ENCODE measurements at regions not wholly inside any gene's neighbourhood (a gene's known extent, or its start where the extent isn't known, plus 50 kb on each side); places are given as distances from the start of the nearest gene placed in this dataset.

DNA sequence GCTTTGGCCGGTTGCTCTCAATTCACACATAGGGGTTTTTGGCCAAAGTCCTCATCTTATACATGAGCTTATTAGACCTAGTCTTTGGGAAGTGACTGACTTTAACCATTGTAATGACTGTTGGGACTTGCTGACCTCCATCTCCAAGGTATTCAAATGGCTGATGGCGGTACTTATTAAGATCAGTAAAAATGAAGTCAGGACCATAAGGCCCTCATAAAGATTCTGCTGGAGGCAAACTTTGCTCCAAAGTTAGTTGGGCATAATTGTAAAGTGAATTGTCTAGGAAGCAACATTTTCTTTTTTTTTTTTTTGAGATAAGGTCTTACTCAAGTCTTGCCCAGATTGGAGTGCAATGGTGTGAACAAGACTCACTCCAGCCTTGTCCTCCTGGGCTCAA, 76.3 kb upstream of the MKLN1 start:
- TF ChIP-seq POLR2A (IDR thresholded peaks at IDR 0.05) = no peak
- TF ChIP-seq, protein P1, sequence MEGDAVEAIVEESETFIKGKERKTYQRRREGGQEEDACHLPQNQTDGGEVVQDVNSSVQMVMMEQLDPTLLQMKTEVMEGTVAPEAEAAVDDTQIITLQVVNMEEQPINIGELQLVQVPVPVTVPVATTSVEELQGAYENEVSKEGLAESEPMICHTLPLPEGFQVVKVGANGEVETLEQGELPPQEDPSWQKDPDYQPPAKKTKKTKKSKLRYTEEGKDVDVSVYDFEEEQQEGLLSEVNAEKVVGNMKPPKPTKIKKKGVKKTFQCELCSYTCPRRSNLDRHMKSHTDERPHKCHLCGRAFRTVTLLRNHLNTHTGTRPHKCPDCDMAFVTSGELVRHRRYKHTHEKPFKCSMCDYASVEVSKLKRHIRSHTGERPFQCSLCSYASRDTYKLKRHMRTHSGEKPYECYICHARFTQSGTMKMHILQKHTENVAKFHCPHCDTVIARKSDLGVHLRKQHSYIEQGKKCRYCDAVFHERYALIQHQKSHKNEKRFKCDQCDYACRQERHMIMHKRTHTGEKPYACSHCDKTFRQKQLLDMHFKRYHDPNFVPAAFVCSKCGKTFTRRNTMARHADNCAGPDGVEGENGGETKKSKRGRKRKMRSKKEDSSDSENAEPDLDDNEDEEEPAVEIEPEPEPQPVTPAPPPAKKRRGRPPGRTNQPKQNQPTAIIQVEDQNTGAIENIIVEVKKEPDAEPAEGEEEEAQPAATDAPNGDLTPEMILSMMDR (IDR thresholded peaks at IDR 0.05) = no peak
- TF ChIP-seq POLR2AphosphoS5 (IDR thresholded peaks at IDR 0.05) = no peak
